ENCODE measurements at regions not wholly inside any gene's neighbourhood (a gene's known extent, or its start where the extent isn't known, plus 50 kb on each side); places are given as distances from the start of the nearest gene placed in this dataset.

DNA sequence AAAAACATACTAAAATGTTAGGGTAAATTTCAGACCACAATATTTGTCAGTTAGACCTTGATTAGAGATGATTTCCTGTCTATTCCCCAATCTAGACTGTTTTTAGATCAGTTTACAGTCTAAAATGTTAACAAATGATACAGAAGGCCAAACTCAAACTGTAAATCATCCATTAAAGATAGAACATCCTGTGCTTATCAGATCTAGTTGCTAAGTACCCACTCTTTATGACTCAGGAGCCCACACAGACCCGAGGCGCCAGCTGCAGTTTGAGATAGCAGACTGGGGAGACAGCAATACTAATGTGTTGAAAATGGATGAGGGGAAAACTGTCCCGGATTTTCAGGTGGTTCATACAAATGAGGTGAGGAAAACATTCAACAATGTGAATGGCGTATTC is 113.3 kb downstream of the SCG2 start:
- CTCF ChIA-PET, result no interaction called here
- peak; percentile 72 for ATAC-seq (ENCODE audit: low read depth)

More for the DNA sequence above, 113.3 kb downstream of the SCG2 start:
- no peak overlapping the region for H4K91ac ChIP-seq (ENCODE audit: insufficient read depth, low read depth, low read length)
- no peak overlapping the region for H3K4ac ChIP-seq (ENCODE audit: low read depth, low read length)
- H3K9ac ChIP-seq (ENCODE audit: low read depth, low read length), result no peak overlapping the region
- H2BK20ac ChIP-seq (ENCODE audit: low read depth, low read length), result no peak overlapping the region
- no peak overlapping the region for H2BK15ac ChIP-seq (ENCODE audit: low read depth, low read length)
- intact Hi-C loops (cut with micrococcal nuclease), result no loop called here
- H3K36me3 ChIP-seq (ENCODE audit: control insufficient read depth, insufficient read depth, low read length), result no peaks in the 10 kb centered on the region
- TF ChIP-seq FOS (IDR thresholded peaks at IDR 0.05; ENCODE audit: low read depth, low read length) (0 out of 2 replicates have a peak, but pooled peaks have one; percentile 11), CTCF (conservative IDR thresholded peaks at IDR 0.05; ENCODE audit: low read depth, low read length) (no peak)
- no peak overlapping the region for H3K56ac ChIP-seq (ENCODE audit: extremely low read depth, insufficient read depth, low read length)
- no CpG with 5 or more reads among the region's 4 CpGs for WGBS, 2 experiments (ENCODE audit: extremely low coverage in 2 of 2, insufficient read length in 1 of 2)
- H2BK120ac ChIP-seq (ENCODE audit: low read depth, low read length), result no peak overlapping the region
- H3K79me1 ChIP-seq (ENCODE audit: low read depth in 1 of 2, low read length in 2 of 2), result no peaks in the 10 kb centered on the region
- no TSS peak for BruUV-seq (replicated peaks)
- dilution Hi-C loops (cut with HindIII; ENCODE audit: low sequenced_read_pairs, unreplicated experiment), result no loop called here
- no peaks in the 10 kb centered on the region for H3K4me1 ChIP-seq (ENCODE audit: control insufficient read depth, insufficient read depth, low read length)
- no peaks in the 10 kb centered on the region for H4K20me1 ChIP-seq (ENCODE audit: insufficient read depth, low read length)
- H3K23ac ChIP-seq (ENCODE audit: low read depth, low read length), result no peak overlapping the region
- no peak overlapping the region for H2BK5ac ChIP-seq (ENCODE audit: low read depth, low read length, poor library complexity, severe bottlenecking)
- H2AK9ac ChIP-seq (replicated peaks; ENCODE audit: low read depth, low read length, poor library complexity), result peak overlapping the region; percentile 60
- H3K14ac ChIP-seq (replicated peaks; ENCODE audit: low read depth, low read length), result no peak overlapping the region
- no peak overlapping the region for H4K5ac ChIP-seq (ENCODE audit: low read depth, low read length)
- H3K4me3 ChIP-seq (ENCODE audit: insufficient read depth, low read depth, low read length), result no peak overlapping the region
- no peak overlapping the region for H2AK5ac ChIP-seq (ENCODE audit: low read depth, low read length)
- no peak overlapping the region for H3K4me2 ChIP-seq (ENCODE audit: low read depth, low read length)
- H4K8ac ChIP-seq (ENCODE audit: low read depth in 2 of 2, low read length in 2 of 2), result no peak overlapping the region
- H3K18ac ChIP-seq (ENCODE audit: low read depth, low read length), result no peak overlapping the region
- no peaks in the 10 kb centered on the region for H3K27me3 ChIP-seq (ENCODE audit: control insufficient read depth, insufficient read depth, low read length)
- H2AFZ ChIP-seq (replicated peaks; ENCODE audit: low read length, poor library complexity), result no peak overlapping the region
- DNase-seq, result peak; percentile 70
- H3K27ac ChIP-seq (ENCODE audit: insufficient read depth, low read length), result no peak overlapping the region
- H3K9me1 ChIP-seq (ENCODE audit: insufficient read depth, low read length), result no peaks in the 10 kb centered on the region
- in situ Hi-C loops (cut with MboI; ENCODE audit: low sequenced_read_pairs), result no loop called here
- POLR2A ChIA-PET (ENCODE audit: unreplicated experiment), result no interaction called here
- peaks cover 2% of the 10 kb centered on the region; the same call in 1 of the 2 replicates for H3K9me3 ChIP-seq (ENCODE audit: control insufficient read depth, insufficient read depth, low read length)

Measured in IMR-90 (cell line).